Neural progenitor cell (in vitro differentiated cells): ENCODE measurements at regions not wholly inside any gene's neighbourhood (a gene's known extent, or its start where the extent isn't known, plus 50 kb on each side); places are given as distances from the start of the nearest gene placed in this dataset.

Experiments
- EZH2 ChIP-seq: fragments of 200-600 bp; sonication (generic); IDR thresholded peaks from 2 replicates; pipeline ENCODE4 v1.6.1; 2017; ENCODE audit warnings: antibody characterized with exemption, mild to moderate bottlenecking, moderate library complexity
- EZH2phosphoT487 ChIP-seq: fragments of 200-600 bp; sonication (generic); IDR thresholded peaks from 2 replicates; pipeline ENCODE4 v1.6.1; 2017; ENCODE audit warnings: antibody characterized with exemption
- TF ChIP-seq, protein P1 (sequence below): fragments of 200-600 bp; sonication (generic); IDR thresholded peaks from 2 replicates; pipeline ENCODE4 v1.5.1; 2017; ENCODE audit warnings: antibody characterized with exemption, mild to moderate bottlenecking

DNA sequence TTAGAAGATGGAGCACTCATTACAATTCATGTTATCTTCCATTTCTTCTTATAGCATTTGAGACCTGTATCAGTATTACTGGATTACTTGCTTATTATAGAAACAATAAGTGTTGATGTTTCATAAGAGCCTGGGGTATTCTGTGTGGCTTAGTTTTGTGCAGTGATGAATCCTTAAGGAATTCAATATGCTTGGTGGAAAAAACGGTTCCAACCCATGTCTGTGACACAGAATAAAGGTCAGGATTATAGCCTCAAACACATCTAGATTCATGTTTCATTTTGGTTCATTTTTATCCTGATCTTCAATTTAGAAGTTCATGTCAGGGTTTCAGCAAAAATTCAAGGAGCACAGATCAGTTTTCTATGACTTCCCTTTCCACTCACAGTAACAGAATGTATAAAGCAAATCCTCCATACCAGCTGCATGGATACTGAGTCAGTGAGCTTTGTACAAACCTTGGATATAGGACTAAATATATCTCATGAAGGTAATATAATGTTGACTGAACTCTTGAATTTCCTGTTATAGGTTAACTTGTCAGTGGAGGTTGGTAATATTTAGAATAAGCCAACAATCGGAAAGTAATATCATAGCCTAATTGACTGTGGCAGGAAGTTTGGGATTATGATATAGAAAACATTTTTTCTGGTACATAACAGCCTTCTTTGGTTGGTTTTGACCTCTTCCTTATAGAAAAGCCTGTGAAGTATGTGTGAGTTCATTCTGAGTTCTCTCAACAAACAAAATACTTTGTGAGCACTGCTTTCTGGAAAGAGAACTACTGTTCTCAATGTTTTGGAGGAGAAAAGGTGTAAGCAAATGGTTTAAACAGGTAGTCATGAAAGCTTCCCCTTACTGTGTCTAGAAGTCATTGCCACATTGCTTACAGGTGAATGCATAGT, 218.2 kb upstream of the TPM1 start:
- TF ChIP-seq, protein P1, sequence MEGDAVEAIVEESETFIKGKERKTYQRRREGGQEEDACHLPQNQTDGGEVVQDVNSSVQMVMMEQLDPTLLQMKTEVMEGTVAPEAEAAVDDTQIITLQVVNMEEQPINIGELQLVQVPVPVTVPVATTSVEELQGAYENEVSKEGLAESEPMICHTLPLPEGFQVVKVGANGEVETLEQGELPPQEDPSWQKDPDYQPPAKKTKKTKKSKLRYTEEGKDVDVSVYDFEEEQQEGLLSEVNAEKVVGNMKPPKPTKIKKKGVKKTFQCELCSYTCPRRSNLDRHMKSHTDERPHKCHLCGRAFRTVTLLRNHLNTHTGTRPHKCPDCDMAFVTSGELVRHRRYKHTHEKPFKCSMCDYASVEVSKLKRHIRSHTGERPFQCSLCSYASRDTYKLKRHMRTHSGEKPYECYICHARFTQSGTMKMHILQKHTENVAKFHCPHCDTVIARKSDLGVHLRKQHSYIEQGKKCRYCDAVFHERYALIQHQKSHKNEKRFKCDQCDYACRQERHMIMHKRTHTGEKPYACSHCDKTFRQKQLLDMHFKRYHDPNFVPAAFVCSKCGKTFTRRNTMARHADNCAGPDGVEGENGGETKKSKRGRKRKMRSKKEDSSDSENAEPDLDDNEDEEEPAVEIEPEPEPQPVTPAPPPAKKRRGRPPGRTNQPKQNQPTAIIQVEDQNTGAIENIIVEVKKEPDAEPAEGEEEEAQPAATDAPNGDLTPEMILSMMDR, result no peak
- TF ChIP-seq EZH2phosphoT487 (no peak), EZH2 (no peak)
